OCI-LY1 (cell line): ENCODE measurements at regions not wholly inside any gene's neighbourhood (a gene's known extent, or its start where the extent isn't known, plus 50 kb on each side); places are given as distances from the start of the nearest gene placed in this dataset.

ENCODE experiments used
- H2AFZ ChIP-seq: fragments of 200-600 bp; sonication (generic), shearing (Covaris generic); 2 replicates; pipeline ENCODE4 v1.6.0; 2014; ENCODE audit warnings: antibody characterized with exemption, mild to moderate bottlenecking, low read length
- H3F3A ChIP-seq: fragments of 200-600 bp; sonication (generic), shearing (Covaris generic); 2 replicates; pipeline ENCODE4 v1.6.0; 2014; ENCODE audit warnings: mild to moderate bottlenecking, antibody characterized with exemption, low read length, moderate library complexity; ENCODE audit not compliant: insufficient read depth
- H3K27ac ChIP-seq: fragments of 200-600 bp; sonication (generic); 2 replicates; pipeline ENCODE4 v1.5.1; 2014; ENCODE audit warnings: low read length, mixed run types, mild to moderate bottlenecking, low read depth; ENCODE audit not compliant: poor library complexity, severe bottlenecking
- H3K27me3 ChIP-seq: fragments of 200-600 bp; sonication (generic); 2 replicates; pipeline ENCODE4 v1.6.0; 2014; ENCODE audit warnings: antibody characterized with exemption, mild to moderate bottlenecking, low read length, moderate library complexity; ENCODE audit not compliant: insufficient read depth
- H3K36me3 ChIP-seq: fragments of 200-600 bp; sonication (generic); 2 replicates; pipeline ENCODE4 v1.6.1; 2014; ENCODE audit warnings: mild to moderate bottlenecking, antibody characterized with exemption, low read length, moderate library complexity, mixed read lengths; ENCODE audit not compliant: insufficient read depth
- H3K4me1 ChIP-seq: fragments of 200-600 bp; sonication (generic); 2 replicates; pipeline ENCODE4 v1.5.1; 2014; ENCODE audit warnings: mild to moderate bottlenecking, low read length, moderate library complexity; ENCODE audit not compliant: insufficient read depth, severe bottlenecking
- H3K4me2 ChIP-seq: fragments of 200-600 bp; sonication (generic), shearing (Covaris generic); 2 replicates; pipeline ENCODE4 v1.6.1; 2014; ENCODE audit warnings: low read length
- H3K4me3 ChIP-seq: fragments of 200-600 bp; sonication (generic); 2 replicates; pipeline ENCODE4 v1.5.1; 2014; ENCODE audit warnings: low read length, low read depth, mild to moderate bottlenecking, mixed read lengths; ENCODE audit not compliant: poor library complexity, severe bottlenecking
- H3K79me2 ChIP-seq: fragments of 200-600 bp; shearing (Covaris generic); 2 replicates; pipeline ENCODE4 v1.6.1; 2016; ENCODE audit warnings: mixed run types, low read length, mixed read lengths; ENCODE audit not compliant: insufficient read depth
- H3K9ac ChIP-seq: fragments of 200-600 bp; sonication (generic), shearing (Covaris generic); 2 replicates; pipeline ENCODE4 v1.6.1; 2014; ENCODE audit warnings: mild to moderate bottlenecking, low read length, mixed read lengths
- H3K9me2 ChIP-seq: fragments of 200-600 bp; sonication (generic), shearing (Covaris generic); 2 replicates; pipeline ENCODE4 v1.6.1; 2014; ENCODE audit warnings: low read depth, mild to moderate bottlenecking, low read length, mixed read lengths
- H3K9me3 ChIP-seq: fragments of 200-600 bp; shearing (Covaris generic); 2 replicates; pipeline ENCODE4 v1.6.1; 2014; ENCODE audit warnings: low read length, mixed read lengths
- H4K20me1 ChIP-seq: fragments of 200-600 bp; sonication (generic), shearing (Covaris generic); 2 replicates; pipeline ENCODE4 v1.6.0; 2016; ENCODE audit warnings: mild to moderate bottlenecking, low read length; ENCODE audit not compliant: insufficient read depth
- EZH2 ChIP-seq: fragments of 200-600 bp; sonication (generic), shearing (Covaris generic); IDR thresholded peaks from 2 replicates; pipeline ENCODE4 v1.8.0; 2017; ENCODE audit warnings: borderline replicate concordance, mixed run types, mild to moderate bottlenecking, antibody characterized with exemption, low read length, moderate library complexity, mixed read lengths
- TF ChIP-seq, protein P1 (sequence below): fragments of 200-600 bp; sonication (generic), shearing (Covaris generic); IDR thresholded peaks from 2 replicates; pipeline ENCODE4 v1.5.1; 2017; ENCODE audit warnings: mild to moderate bottlenecking, antibody characterized with exemption, low read length, moderate library complexity, mixed read lengths

DNA sequence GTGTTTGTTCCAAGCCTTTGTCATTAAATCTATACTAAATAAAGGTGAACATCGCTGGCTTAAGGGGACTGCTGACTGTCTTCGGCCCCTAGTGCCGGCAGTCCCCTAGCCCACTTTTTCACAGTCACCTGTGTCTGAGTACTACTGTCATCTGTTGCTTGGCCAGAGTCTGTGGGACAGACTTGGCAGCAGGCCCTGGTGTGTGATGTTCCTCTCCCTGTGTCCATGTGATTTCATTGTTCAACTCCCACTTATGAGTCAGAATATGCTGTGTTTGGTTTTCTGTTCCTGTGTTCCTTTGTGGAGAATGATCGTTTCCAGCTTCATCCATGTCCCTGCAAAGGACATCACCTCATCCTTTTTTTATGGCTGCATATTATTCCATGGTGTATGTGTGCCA is 133.4 kb downstream of the HAO1 start:
- H3K9me2 ChIP-seq = no peaks in the 10 kb centered on the region
- no peaks in the 10 kb centered on the region for H3K36me3 ChIP-seq
- H3F3A ChIP-seq = no peaks in the 10 kb centered on the region
- no peak overlapping the region for H3K9ac ChIP-seq
- H2AFZ ChIP-seq = no peak overlapping the region
- no peaks in the 10 kb centered on the region for H3K4me1 ChIP-seq
- no peak overlapping the region for H3K4me2 ChIP-seq
- no peaks in the 10 kb centered on the region for H3K79me2 ChIP-seq
- TF ChIP-seq EZH2 = no peak
- TF ChIP-seq, protein P1, sequence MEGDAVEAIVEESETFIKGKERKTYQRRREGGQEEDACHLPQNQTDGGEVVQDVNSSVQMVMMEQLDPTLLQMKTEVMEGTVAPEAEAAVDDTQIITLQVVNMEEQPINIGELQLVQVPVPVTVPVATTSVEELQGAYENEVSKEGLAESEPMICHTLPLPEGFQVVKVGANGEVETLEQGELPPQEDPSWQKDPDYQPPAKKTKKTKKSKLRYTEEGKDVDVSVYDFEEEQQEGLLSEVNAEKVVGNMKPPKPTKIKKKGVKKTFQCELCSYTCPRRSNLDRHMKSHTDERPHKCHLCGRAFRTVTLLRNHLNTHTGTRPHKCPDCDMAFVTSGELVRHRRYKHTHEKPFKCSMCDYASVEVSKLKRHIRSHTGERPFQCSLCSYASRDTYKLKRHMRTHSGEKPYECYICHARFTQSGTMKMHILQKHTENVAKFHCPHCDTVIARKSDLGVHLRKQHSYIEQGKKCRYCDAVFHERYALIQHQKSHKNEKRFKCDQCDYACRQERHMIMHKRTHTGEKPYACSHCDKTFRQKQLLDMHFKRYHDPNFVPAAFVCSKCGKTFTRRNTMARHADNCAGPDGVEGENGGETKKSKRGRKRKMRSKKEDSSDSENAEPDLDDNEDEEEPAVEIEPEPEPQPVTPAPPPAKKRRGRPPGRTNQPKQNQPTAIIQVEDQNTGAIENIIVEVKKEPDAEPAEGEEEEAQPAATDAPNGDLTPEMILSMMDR = no peak
- H4K20me1 ChIP-seq = no peaks in the 10 kb centered on the region
- H3K27me3 ChIP-seq = no peaks in the 10 kb centered on the region
- peaks cover 3% of the 10 kb centered on the region; the same call in 1 of the 2 replicates for H3K9me3 ChIP-seq
- H3K27ac ChIP-seq = no peak overlapping the region
- H3K4me3 ChIP-seq = no peak overlapping the region

DNA sequence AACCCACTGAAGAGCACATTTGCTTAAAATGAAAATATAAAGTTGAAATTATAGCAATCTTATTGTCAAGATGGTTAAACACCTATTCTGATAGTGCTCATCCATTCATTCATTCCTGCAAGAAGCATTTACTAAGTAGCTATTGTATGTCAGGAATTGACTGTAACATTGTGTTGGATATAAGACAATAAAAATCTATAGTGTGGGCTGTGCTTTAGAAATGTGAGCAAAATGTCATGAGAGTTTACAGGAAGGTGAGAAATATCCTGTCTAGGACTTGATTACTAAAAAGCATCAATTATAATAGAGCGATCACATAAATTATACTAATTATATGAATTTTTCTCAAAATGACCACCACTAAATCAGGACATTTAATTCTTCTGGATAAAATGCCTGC is 123.0 kb downstream of the HAO1 start:
- H3K79me2 ChIP-seq = no peaks in the 10 kb centered on the region
- no peaks in the 10 kb centered on the region for H3K9me2 ChIP-seq
- H3K4me2 ChIP-seq = no peak overlapping the region
- no peaks in the 10 kb centered on the region for H4K20me1 ChIP-seq
- TF ChIP-seq EZH2 = no peak
- TF ChIP-seq, protein P1 = no peak
- H3K9ac ChIP-seq = no peak overlapping the region
- H3K9me3 ChIP-seq = no peaks in the 10 kb centered on the region
- H3K27me3 ChIP-seq = no peaks in the 10 kb centered on the region
- H3K36me3 ChIP-seq = no peaks in the 10 kb centered on the region
- no peak overlapping the region for H2AFZ ChIP-seq
- no peaks in the 10 kb centered on the region for H3K4me1 ChIP-seq
- no peak overlapping the region for H3K27ac ChIP-seq
- H3F3A ChIP-seq = no peaks in the 10 kb centered on the region
- H3K4me3 ChIP-seq = no peak overlapping the region

DNA sequence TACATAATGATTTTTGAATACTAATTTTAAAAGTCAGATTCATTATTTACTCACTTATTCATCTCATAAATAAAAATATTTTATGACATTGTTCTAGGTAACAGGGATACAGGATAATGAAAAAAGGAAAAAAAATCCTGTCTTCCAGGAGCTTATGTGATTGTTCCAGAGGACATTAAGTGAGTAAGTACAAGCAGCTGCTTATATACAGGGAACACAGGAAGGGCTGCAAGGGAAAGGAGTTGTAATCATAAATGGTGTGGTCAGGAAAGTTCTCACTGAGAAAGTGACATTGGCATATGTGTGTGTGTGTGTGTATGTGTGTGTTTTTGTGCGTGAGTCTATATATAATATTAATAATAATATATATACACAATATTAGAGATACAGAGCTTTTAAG is 121.8 kb downstream of the HAO1 start:
- TF ChIP-seq EZH2 = no peak
- TF ChIP-seq, protein P1 = no peak
- H3K79me2 ChIP-seq = no peaks in the 10 kb centered on the region

More for the DNA sequence above, 121.8 kb downstream of the HAO1 start:
- Histone ChIP-seq H3K27ac (no peak overlapping the region), H3K4me3 (no peak overlapping the region), H3K9me3 (no peaks in the 10 kb centered on the region), H2AFZ (no peak overlapping the region), H3K27me3 (no peaks in the 10 kb centered on the region), H3F3A (no peaks in the 10 kb centered on the region), H3K4me1 (no peaks in the 10 kb centered on the region), H3K4me2 (no peak overlapping the region), H3K36me3 (no peaks in the 10 kb centered on the region), H3K9me2 (no peaks in the 10 kb centered on the region), H3K9ac (no peak overlapping the region), H4K20me1 (no peaks in the 10 kb centered on the region)
